ENCODE measurements at regions not wholly inside any gene's neighbourhood (a gene's known extent, or its start where the extent isn't known, plus 50 kb on each side); places are given as distances from the start of the nearest gene placed in this dataset.
"Not testable (repeated sequence)": the region's sequence is repeated elsewhere in the genome, so short reads cannot be mapped to it uniquely, and the experiment has no call there.

DNA sequence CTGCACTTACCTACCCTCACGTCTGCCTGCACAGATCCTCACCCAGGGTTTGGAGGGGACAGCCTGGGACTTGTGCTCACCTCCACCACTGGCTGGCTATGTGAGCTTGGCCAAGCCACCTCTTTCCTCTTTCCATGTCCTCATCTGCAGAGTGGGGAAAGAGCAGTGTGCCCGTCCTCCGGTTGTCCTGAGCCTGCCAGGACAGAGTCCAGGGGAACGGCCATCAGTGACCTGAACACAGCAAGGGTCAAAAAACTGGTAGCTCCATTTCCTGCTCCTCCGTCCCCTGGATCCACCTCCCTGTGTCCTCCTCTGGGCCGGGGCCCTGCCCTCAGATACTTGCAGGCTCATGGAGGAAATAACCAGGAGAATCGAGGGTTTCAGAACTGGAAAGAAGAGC is 187.7 kb downstream of the OLFM1 start:
- no peak for DNase-seq (ENCODE audit: low spot score)

DNA sequence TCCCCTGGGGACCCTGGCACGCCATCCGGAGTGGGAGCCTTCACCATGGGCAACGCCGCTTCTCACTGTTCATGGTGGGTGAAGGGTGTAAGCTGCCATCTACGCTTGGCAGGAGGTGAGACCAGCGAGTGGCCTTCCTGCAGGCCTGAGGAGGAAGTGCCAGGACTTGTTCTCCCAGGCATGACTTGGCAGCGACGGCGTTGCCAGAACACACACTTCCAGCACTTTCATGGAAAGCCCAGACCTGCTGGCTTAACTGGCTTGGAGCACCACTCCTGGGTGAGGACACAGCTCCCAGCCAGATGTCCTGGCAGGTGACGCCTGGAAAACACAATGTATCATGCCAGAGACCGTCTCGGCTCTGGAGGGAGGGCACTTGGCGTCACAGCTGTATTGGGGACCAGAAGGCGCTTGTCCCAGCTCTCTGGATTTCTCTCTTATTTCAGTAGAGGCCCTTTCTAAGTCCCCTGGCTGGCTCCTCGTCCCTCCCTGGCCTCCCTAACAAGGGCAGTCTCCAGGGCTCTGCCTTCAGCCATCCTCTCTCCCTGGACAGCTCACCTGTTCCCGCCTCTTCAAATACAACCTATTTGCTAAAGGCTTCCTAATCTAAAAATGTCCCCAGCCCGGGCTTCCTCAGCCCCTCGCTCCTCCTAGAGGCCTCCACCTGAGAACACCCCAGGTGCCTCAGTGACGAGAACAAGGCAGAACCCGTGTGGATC is 188.3 kb downstream of the OLFM1 start:
- no peak for DNase-seq (ENCODE audit: low spot score)

DNA sequence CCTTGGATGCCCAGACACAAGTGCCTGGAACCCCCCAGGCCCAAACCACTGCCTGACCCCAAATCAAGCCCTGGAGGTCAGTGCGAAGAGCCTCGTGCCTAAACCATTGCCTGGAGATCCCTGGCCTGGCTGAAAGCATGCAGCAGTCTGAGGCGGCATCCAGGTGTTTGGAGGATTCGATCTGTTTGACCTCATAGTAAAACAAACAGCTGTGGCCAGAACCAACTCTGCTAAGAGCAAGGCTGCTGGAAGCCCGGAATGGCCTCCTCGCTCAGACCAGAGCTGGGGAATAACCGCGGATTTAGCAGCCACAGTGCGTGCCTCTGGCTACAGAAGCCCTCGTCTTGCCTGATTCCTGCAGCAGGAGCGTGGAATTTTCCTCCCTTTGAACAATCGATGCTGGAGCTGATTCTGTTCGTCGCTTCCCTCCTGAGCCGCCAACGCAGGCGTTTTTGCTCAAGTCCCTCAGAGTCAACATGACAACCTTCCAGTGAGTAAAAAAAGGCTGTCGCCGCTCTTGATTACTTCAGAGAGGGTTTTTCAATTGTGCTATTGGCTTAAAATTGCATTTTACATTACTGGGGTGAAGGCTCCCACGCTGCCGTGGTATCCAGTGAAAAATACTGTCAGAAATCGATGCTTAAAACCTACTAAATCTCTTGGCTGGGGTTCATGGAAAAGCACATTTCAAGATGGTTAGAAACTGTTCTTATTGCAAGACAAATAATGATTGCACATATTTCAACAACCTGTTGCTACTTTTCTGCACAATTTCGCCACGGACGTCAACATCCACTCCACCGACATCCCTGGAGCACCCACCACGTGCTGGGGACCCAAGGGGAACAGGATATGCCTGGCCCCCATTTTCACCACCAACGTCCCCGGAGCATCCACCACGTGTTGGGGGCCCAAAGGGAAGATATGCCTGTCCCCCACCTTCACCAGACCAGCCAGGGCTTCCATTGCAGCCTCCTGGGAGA is 190.0 kb downstream of the OLFM1 start:
- DNase-seq (ENCODE audit: low spot score) = no peak

DNA sequence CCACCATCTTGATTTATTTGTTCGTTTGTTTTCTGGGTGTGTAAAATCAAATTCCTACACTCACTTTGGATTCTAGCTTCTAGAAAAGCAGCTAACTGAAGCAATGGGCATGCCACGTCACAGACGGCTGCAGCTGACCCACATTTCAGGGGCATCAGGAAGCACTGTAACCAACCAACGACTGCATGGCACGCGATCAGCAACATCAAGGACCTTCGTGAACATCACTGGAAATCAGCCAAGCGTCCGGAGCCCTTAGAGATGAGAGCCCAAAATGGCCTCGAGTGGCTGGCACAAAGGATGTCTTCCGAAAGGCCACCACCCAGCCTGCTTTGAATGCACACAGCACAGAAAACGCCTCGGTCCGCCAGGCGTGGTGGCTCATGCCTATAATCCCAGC is 191.1 kb downstream of the OLFM1 start:
- no peak for DNase-seq (ENCODE audit: low spot score)

DNA sequence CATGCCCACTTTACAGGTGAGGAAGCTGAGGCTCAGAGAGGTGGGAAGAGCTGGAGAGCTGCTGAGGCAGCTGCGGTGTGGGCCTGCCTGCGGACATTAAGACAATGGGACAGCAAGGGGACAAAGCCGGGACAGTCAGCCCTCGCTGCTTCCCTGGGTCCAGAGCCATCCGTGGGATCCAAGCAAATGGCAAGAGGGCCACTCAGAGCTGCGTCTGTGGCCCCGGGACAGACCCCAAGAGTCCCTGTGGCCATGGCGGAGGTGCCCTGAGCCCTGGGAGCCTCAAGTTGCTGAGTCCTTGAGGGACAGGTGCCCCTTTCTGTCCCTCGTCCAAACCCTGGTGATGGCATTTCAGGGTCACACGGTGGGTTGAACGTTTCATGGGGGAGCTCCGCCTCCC is 191.9 kb downstream of the OLFM1 start:
- DNase-seq (ENCODE audit: low spot score) = no peak

DNA sequence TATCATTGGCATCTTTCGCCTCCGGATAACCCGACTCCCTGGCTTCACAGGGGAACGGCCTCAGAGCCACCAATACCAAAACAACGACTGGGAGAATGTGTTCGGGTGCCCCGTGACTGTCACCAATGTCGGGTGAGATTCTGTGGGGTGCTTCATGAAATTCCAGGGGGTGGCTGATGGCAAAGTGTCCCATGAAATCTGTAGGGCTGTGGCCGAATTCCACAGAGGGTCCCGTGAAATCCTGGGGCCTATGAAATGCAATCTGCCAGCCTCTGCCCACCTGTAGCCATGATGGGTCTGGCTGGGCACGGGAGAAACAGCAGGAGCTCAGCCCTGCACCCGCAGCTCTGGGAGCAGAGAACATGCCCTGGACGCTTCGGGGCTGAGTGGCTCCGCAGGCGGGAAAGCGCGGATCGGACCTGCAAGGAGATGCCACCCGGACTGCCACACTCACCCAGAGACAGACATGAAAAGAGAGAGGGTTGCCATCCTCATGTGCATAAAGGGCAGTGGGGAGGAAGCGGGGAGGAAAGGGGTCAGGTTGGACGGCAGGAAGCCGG is 192.4 kb downstream of the OLFM1 start:
- no peak for DNase-seq (ENCODE audit: low spot score)

DNA sequence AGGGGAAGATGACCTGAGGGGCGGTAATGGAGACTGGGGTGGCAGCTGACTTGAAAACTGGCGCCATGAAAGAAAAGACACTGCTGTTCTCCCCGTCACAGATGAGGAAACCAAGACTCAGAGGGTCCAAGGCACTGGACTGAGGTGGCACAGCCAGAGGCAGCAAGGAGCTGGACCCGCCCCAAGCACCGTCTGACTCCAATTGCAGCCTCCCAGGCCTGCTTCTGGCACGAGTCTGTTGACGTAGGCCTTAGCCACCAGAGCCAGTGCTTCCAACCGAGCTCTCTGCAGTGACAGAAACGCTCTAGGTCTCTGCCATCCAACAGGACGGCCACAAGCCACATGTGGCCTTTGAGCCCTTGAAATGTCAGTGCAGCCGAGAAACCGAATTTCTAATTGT is 193.2 kb downstream of the OLFM1 start:
- DNase-seq (ENCODE audit: low spot score) = no peak

DNA sequence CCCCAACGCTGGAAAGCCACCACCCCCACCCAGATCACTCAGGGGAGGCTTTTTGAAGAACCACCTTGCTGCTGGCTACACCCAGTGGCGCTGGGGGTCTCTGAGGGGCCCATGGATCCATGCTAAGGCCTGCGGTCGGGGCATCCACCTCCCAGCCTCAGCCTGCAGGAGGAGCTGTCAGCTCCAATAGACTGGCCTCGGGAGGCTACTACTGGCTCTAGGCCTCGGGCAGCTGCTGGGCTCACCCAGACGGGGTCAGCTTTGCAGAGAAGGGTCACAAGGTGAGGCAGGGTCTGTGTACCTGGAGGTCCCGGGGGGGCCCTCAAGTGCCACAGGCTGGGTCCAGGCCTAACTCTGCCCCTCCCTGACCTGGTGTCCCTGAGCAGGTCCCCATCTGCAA is 193.7 kb downstream of the OLFM1 start:
- no peak for DNase-seq (ENCODE audit: low spot score)

DNA sequence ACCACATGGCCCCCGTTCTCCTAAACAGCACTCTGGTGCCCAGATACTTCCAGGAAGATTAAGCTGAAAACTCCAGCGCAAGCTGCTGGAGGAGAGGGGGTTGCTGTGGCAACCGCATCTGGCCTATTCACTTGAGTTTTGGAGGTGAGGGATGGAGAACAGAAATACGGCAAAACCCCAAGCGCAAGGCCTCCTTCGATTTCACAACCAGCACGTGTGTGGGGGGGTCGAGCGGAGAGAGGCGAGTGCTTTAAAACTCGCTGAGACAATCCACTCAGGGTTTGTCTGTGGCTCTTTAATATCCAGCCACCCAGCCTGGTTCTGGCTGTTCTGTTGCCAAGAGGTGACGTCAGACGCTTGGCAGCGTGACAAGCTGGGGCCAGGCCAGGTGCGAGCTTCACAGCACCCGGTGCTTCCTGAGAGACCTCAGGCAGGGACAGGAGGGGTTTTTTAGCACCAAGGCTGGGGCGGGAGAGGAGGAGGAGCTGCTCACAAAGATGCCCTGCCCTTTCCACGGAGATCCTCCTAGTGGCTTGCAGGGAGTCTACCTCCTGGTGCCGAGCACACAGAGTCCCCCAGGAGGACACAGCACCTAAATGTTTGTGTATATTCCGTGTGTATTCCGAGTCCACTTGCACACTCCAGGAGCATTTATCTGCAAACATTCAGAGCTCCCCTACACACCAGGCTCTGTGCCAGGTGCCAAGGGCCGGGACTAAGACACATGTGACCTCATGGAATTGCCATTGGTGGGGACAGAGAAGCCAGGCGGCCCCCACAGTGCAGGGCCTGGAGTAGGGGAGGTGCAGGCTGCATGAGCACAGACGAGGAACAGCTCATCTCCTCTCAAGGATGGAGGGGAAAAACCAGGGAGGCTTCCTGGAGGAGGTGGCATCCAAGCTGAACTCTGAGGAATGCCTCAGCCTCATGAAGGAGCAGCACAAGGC is 194.6 kb downstream of the OLFM1 start:
- no peak for DNase-seq (ENCODE audit: low spot score)

DNA sequence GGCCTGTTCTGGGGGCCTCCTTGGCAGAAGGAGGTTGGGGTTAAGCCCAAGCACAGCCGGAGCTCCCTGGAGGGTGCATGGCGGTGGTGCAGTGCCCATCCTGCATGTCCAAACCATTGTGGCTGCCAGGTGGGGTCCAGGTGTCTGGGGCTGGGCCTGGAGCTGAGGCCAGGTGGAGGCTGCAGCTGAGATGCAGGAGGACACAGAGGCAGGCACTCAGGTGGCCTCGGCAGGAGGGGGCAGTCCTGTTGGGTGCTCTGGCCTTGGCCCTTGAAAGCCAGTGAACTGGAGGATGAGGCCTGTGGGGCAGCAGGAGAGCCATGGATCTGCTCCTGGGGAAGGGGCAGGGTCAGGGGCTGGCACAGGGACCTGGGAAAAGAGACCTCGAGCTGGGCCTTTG is 195.3 kb downstream of the OLFM1 start:
- no peak for DNase-seq (ENCODE audit: low spot score)

DNA sequence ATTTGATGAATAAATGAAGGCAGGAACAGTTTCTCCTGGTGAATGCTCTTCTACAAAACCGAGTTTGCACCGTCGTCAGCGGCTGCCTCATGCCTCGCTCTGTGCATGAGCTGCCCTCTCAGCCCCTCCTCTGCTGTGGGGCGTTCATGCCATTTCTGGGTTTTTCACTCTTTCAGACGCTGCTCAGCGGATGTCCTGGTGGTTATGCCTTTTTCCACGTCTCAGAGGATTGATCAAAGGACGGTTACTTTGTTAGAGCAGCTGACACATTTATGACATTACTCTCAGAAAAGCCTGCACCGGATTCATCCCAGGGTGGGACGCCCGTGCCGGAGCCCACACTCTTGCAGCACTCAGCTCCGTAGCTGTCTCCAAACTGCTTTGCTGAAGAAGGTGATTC is 195.9 kb upstream of the PPP1R26 start:
- DNase-seq (ENCODE audit: low spot score) = no peak

DNA sequence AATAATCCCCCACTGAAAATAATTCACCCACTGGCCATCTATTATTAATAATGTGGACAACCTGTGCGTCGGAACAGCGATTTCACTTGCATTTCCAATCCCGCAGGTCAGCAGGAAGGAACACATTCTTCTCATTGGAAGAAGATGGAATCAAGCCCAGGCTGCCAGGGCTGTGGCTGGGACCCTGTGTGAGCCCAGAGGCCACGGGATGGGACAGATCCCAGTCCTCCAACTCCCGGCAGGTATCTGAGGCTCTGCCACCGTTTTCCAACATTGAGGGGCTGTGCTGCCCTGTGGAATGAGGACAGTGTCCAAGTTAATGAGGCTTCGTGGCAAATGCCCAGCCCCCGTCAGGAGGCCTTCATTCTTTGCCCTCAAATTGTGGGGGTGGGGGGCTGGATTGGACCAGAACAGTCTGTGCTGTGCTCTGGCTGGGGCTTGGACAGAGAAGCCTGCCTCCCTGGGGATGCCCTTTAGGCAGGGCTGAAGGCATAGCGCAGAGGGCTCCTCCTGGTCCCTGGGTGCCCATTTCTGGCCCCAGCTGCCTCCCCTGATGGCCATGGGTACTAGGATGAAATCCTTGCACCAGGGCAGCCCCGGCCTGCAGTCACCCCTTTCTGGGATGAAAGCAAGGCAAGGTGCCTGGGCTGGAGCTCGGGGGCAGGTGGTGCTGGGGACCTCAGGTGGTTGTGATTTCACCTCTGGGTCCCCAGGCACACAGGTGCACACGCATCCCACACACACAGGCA is 195.0 kb upstream of the PPP1R26 start:
- no peak for DNase-seq (ENCODE audit: low spot score)

DNA sequence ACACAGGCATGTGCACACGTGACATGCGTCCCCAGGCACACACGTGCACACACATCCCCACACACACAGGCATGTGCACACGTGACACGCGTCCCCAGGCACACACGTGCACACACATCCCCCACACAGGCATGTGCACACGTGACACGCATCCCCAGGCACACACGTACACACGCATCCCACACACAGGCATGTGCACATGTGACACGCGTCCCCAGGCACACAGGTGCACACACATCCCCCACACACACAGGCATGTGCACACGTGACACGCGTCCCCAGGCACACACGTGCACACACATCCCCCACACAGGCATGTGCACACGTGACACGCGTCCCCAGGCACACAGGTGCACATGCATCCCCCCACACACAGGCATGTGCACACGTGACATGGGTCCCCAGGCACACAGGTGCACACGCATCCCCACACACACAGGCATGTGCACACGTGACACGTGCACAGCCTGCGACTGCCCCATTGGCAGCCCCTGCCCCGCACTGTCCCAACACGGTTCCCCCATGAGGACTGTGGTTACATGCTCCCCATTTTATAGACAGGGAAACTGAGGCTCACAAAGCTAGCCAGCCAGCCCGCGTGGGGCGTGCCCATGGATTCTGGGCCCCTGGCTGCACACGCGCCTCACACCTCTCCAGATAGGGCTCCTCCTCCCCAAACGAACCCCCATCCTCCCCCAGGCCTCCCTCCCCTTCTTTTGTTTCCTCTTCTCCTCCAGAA is 193.2 kb upstream of the PPP1R26 start:
- not testable (repeated sequence) for DNase-seq (ENCODE audit: low spot score)

DNA sequence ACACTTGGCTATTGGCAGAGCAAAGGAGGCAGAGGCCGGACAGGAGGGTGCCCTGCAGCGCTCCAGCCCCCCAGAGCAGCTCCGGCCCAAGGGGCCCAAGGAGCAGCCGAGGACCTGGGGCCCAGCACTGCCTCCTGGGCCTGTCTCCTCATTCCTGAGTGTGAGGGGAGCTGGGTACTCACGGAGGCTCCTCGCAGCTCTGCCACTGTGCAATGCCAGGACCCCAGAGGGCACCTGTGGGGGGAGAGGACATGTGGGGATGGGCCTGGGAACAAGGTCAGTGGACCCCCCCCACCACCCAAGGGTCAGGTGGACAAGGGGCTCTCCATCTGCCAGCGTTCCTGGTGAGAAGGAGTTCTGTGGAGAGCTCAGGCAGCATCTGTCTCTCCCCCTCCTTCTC is 192.6 kb upstream of the PPP1R26 start:
- DNase-seq (ENCODE audit: low spot score) = no peak

DNA sequence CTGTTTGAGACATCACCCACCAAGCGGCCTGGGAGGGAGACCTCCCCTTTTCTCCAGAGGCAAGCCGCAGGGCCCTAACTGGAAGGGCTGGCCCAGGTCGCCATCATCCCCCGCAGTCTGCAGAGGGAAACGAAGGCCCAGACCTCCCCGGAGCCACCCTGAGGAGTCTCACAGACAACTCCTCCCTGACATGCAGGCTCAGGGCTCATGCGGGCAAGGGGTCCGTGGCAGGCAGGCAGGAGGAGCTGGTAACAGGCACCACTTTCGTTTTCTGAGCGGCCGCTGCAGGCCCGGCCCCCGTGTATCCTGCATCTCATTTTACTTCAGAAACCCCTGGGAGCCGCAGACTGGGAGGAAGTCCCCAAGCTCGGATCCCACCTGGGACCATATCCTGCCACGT is 192.0 kb upstream of the PPP1R26 start:
- no peak for DNase-seq (ENCODE audit: low spot score)

DNA sequence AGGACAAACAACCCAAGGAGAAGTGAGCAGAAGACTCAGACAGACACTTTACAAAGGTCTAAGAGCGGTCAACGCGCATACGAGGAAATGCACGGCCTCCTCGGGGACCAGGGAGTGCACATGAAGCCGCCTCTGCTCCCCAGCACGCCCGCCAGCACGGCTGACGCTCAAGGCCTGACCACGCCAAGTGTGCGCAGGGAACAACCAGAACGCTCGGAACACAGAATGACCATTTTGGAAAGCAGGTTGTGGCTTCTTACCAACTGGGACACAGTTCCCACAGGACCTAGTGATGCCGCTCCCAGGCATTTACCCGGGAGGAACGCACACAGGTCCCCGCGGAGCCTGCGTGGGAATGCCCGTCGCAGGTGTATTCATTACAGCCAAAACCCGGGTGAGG is 191.5 kb upstream of the PPP1R26 start:
- DNase-seq (ENCODE audit: low spot score) = no peak

DNA sequence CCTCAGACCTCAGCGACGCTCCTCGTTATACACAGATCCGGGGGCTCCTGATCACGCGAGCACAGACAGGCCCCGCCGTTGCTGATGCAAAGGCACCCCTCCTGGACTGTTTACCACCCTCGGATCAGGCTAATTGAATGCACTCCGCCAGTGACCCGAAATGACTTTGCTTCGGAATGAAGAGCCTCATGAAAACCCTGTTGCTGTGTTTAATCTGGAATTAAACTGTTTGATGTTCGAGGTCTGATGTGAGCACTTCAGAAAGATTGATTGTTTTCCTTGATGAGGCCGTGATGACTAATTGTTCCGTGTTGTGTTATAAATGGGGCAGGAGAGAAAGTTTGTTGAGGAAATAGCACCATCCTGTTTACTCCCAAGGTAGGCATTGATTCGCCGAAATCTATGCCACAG is 190.5 kb upstream of the PPP1R26 start:
- DNase-seq (ENCODE audit: low spot score) = no peak

DNA sequence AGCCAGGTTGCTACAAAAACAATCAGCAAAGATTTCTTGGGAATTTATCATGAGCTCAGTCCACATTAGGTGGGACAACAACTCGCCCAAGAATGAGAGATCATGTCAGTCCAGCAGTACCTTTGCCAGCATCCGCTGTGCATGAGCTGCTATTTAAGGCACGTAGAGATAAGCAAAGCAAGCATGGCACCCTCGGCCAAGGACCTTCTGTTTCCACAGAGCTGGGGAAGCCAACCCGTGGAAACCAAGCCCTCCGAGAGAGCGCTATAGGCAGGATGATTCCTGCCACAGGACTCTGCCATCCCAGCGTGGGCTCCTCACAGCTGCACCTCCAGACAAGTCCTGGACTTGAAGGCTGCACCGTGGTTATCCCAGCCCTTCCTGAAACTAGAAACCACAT is 189.5 kb upstream of the PPP1R26 start:
- DNase-seq (ENCODE audit: low spot score) = no peak

DNA sequence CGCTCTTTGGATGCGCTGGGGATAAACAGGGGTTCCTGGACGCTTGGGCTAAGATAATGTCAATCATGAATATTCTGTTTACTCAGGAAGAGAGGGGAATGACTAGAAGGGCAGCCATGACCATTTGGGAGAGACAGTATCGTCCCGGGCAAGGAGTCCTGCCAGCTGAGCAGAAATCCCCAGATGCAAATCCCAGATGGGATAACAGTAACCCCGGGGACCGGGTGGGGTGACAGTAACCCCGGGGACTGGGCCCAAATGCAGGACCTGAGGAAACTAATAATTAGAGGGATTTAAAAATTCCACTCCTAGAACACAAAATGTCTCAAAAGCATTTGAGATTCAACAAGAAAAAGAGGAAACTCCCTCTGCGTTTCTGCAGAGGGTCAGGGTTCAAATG is 189.0 kb upstream of the PPP1R26 start:
- no peak for DNase-seq (ENCODE audit: low spot score)

DNA sequence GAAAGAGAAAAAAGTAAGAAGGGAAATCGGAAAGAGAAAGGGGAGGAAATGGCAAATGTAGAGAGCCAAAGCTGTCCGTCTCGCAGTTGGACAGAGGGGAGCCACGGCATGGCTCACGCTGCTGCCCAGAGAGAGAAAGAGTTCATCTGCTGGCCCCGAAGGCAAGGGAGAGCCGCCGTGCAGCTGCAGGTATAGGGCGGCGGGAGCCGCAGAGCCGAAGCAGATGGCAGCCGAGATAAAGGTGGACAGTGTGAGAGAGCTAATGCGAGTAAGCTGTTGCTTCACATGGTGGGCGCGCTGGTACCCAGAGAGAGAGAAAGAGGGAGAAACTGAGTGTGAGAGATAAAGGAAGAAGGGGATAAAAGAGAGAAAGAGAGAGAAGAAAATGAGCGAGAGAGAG is 188.4 kb upstream of the PPP1R26 start:
- DNase-seq (ENCODE audit: low spot score) = no peak

DNA sequence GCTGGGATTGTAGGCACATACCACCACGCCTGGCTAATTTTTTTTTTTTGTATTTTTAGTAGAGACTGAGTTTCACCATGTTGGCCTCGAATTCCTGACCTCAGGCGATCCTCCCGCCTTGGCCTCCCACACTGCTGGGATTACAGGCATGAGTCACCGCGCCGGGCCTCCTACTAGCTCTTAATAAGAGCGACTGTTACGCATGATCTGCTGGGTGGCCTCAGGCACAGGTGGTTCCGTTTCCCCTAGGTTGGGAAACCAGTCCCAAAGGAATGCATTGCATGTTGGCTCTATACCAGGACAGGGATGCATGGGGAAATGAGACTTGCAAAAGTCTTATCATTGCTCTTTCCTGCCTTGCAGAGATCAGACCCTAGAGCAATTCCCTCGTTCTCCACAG is 184.7 kb upstream of the PPP1R26 start:
- DNase-seq (ENCODE audit: low spot score) = no peak
